Loucy (cell line): ENCODE measurements at regions not wholly inside any gene's neighbourhood (a gene's known extent, or its start where the extent isn't known, plus 50 kb on each side); places are given as distances from the start of the nearest gene placed in this dataset.

Source experiments
- EZH2phosphoT487 ChIP-seq: fragments of 200-600 bp; IDR thresholded peaks from 2 replicates; pipeline ENCODE4 v1.6.1; 2018; ENCODE audit warnings: antibody characterized with exemption, mild to moderate bottlenecking, moderate library complexity, borderline replicate concordance
- TF ChIP-seq, protein P1 (sequence below): fragments of 200-600 bp; sonication (generic); conservative IDR thresholded peaks from 2 replicates; pipeline ENCODE4 v1.5.1; 2014; ENCODE audit warnings: mild to moderate bottlenecking, antibody characterized with exemption, low read length

DNA sequence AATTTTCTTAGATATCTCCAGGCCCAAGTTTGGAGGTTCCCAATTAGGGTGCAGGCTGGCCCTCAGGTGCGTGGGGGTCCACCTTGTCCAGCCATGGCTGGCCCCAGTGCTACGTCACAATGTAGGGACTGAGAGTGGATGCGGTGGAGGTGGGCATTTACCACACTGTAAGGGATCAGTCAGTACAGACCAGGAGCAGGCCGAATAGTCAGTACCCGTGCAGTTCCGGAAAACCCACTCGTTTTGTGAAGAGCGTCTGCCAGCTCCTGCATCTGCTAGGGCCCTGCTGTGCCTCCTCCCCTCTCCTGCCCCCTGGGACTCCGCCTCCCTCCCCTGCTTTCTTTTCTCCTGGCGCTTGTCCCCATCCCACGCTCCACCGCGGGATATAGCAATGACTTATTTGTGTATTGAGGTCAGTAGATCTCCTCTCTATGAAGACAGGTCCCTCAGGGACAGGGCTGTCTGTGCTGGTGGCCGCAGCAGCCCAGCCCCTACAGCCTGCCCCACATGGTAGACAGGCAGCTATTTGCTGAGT is 50.4 kb upstream of the SEPTIN5 start:
- TF ChIP-seq, protein P1, sequence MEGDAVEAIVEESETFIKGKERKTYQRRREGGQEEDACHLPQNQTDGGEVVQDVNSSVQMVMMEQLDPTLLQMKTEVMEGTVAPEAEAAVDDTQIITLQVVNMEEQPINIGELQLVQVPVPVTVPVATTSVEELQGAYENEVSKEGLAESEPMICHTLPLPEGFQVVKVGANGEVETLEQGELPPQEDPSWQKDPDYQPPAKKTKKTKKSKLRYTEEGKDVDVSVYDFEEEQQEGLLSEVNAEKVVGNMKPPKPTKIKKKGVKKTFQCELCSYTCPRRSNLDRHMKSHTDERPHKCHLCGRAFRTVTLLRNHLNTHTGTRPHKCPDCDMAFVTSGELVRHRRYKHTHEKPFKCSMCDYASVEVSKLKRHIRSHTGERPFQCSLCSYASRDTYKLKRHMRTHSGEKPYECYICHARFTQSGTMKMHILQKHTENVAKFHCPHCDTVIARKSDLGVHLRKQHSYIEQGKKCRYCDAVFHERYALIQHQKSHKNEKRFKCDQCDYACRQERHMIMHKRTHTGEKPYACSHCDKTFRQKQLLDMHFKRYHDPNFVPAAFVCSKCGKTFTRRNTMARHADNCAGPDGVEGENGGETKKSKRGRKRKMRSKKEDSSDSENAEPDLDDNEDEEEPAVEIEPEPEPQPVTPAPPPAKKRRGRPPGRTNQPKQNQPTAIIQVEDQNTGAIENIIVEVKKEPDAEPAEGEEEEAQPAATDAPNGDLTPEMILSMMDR = no peak
- TF ChIP-seq EZH2phosphoT487 = no peak
